LNCaP clone FGC (cell line): ENCODE measurements at regions not wholly inside any gene's neighbourhood (a gene's known extent, or its start where the extent isn't known, plus 50 kb on each side); places are given as distances from the start of the nearest gene placed in this dataset.

Experiments used
- DNase-seq: peaks from one replicate; pipeline ENCODE4 v3.0.0-alpha.2; 2011; ENCODE audit warnings: low read depth
- H3K4me3 ChIP-seq: 2 replicates; pipeline ENCODE4 v1.5.1; 2011; ENCODE audit warnings: mild to moderate bottlenecking, low read depth, low read length, control low read depth
- CTCF ChIP-seq: IDR thresholded peaks from 2 replicates; pipeline ENCODE4 v1.5.1; 2012; ENCODE audit warnings: mild to moderate bottlenecking; ENCODE audit not compliant: control insufficient read depth, insufficient read depth; ENCODE audit errors: extremely low read depth

DNA sequence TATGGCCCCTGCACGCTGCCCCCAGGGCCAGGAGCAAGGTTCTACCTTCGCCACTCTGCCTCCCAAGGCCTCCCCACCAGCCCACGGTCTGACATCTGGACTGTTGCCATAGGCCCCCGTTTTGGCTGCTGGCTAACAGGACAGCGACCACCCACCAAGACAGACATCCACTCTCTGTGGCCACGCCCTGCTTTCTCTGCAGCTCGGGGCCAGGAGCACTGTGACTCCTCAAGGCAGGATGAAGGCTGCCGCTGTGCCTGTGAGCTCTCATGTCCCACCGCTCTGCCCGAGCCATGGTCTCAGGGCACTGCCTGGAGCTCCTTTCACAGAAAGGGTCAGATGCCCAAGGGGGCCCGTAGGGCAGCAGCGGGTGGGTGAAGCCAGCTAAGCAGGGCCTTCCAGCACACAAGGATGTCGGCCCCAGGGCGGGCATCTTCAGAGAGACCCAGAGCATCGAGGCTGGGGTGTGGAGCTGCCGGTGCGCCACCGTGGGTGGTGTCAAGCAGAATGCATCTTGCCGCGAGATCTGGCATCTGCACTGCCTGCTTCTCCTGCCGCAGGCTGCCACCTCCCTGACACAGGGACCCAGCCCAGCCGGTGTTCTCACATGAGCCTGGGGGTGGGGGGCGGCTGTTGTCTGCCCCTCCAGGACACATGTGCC, 92.2 kb upstream of the ADAMTS2 start:
- no peak for TF ChIP-seq CTCF
- DNase-seq, result no peak
- H3K4me3 ChIP-seq, result no peak overlapping the region

DNA sequence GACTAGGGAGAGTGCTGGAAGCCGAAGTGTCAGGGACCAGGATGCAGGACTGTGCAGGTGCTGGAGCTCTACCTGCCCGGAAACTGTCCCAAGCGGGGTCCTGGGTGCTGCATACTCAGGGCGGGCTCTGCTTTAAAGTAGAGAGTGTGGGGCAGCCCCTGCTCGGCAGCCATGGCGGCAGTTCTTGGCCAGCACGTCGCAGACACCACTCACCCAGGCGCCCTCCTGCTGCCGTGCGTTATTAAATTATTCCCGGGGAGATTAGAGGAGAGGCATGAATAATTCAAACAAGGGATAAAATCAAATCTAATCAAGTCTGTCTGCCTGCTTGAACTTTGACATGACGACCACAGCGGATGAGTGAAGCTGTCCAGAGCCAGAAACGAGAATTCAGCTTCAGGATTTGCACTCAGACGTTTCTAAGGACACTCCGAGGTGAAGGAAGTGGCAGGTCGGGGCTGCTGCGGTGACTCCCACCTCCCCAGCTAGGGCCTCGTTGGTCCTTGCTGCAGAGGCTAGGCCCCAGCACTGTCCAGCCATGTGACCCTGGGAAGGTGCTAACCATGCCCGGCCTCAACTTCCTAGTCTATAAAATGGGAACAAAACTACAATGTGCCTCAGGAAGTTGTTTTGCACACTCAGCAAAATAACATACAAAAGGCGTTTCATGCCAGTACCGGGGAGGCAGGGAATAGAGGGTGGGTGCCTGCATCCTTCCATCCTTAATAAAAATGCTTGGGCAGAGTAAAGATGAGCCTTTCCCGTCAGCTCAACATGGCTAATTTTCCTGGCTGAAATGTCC, 91.3 kb upstream of the ADAMTS2 start:
- no peak for TF ChIP-seq CTCF

GRCh38 chr5:179435731-179436315, 90.6 kb upstream of the ADAMTS2 start:
- DNase-seq, result no peak
- H3K4me3 ChIP-seq, result no peak overlapping the region
- TF ChIP-seq CTCF, result no peak

More for the DNA sequence above, 91.3 kb upstream of the ADAMTS2 start:
- no peak overlapping the region for H3K4me3 ChIP-seq
- DNase-seq, result no peak

DNA sequence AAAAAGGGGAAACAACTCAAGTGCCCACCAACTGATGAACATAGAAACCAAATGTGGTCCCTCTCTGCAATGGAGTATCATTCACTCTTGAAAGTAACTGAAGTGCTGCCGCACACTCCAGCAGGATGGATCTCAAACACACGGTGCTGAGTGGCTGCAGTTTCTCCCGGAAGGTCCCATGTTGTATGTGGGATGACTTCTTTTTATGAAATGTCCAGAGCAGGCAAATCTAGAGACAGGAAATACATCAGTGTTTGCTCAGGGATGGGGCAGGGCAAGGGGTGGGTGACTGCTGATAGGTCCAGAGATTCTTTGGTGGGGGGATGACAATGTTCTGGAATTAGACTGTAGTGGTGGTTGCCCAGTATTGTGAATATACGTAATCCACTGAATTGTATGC, 89.9 kb upstream of the ADAMTS2 start:
- no peak for DNase-seq
- TF ChIP-seq CTCF, result no peak
- H3K4me3 ChIP-seq, result no peak overlapping the region

DNA sequence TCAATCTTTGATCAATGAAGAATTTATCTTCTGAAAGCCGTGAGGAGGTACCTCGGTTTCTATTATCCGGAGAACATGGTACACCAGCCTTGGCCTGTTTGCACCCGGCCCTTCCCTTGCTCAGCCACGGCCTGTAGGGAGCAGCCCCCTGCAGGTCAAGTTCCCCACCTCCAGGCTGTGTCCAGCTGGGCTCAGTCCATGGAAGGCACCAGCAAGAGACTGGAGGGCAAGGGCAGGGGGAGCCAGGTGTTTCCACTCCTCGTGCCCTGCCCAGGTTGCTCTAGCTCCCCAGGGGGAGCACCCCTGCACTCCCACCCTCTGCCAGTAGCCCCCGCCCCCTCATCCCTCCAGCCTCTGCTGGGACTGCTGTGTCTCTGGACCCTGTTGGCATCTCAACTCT, 87.3 kb upstream of the ADAMTS2 start:
- no peak for TF ChIP-seq CTCF
- no peak for DNase-seq

DNA sequence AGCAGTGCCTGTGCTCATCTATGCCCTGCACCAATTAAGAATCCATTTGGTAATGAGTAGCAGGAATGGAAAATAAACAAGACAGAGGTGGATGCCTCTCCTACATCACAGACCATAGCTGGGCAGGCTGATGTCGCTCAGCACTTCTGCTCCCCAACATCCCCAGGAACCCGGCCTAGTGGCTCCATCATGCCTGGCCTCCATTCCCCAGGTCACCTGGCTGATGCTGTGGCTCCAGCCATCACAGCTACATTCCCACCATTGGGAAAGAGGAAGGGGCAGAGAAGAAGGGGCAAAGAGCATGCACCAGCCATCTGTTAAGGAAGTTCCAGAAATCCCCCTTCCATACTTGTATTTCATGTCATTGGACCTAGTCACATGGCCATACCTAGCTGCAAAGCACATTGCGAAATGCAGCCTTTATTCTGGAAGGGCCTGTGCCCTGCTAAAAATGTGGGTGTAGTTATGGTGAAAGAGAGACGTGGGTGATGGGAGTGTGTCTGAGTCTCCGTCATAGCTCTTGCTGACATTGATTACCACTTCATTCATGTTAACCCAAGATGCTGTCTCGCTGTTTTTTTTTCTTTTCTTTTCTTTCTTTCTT, 86.1 kb upstream of the ADAMTS2 start:
- no peak overlapping the region for H3K4me3 ChIP-seq
- no peak for TF ChIP-seq CTCF
- DNase-seq, result no peak

More for the DNA sequence above, 87.3 kb upstream of the ADAMTS2 start:
- H3K4me3 ChIP-seq, result no peak overlapping the region
